Mesothelial cell of epicardium (in vitro differentiated cells): ENCODE measurements at regions not wholly inside any gene's neighbourhood (a gene's known extent, or its start where the extent isn't known, plus 50 kb on each side); places are given as distances from the start of the nearest gene placed in this dataset.

Experiments
- DNase-seq, 2 experiments: peaks; one replicate each; pipeline ENCODE4 v3.0.0; 2021; ENCODE audit warnings: low spot score in 2 of 2; ENCODE audit not compliant: unreplicated experiment in 2 of 2
- H3K27ac Mint-ChIP-seq: 2 replicates; pipeline ENCODE4 v1.8.0; 2021; ENCODE audit warnings: mixed read lengths
- H3K27me3 Mint-ChIP-seq: 2 replicates; pipeline ENCODE4 v1.8.0; 2021; ENCODE audit warnings: low read depth, mixed read lengths
- H3K36me3 Mint-ChIP-seq: 2 replicates; pipeline ENCODE4 v1.8.0; 2021; ENCODE audit warnings: mixed read lengths
- H3K4me1 Mint-ChIP-seq: 2 replicates; pipeline ENCODE4 v1.8.0; 2021; ENCODE audit warnings: mixed read lengths
- H3K4me3 Mint-ChIP-seq: 2 replicates; pipeline ENCODE4 v1.8.0; 2021; ENCODE audit warnings: mild to moderate bottlenecking, moderate library complexity, mixed read lengths
- H3K9me3 Mint-ChIP-seq: 2 replicates; pipeline ENCODE4 v1.8.0; 2021; ENCODE audit warnings: mixed read lengths
- TF ChIP-seq, protein P1 (sequence below): fragments of 200-600 bp; sonication (generic); IDR thresholded peaks from one replicate; pipeline ENCODE4 v1.5.0; 2021; ENCODE audit warnings: antibody characterized with exemption; ENCODE audit not compliant: unreplicated experiment

DNA sequence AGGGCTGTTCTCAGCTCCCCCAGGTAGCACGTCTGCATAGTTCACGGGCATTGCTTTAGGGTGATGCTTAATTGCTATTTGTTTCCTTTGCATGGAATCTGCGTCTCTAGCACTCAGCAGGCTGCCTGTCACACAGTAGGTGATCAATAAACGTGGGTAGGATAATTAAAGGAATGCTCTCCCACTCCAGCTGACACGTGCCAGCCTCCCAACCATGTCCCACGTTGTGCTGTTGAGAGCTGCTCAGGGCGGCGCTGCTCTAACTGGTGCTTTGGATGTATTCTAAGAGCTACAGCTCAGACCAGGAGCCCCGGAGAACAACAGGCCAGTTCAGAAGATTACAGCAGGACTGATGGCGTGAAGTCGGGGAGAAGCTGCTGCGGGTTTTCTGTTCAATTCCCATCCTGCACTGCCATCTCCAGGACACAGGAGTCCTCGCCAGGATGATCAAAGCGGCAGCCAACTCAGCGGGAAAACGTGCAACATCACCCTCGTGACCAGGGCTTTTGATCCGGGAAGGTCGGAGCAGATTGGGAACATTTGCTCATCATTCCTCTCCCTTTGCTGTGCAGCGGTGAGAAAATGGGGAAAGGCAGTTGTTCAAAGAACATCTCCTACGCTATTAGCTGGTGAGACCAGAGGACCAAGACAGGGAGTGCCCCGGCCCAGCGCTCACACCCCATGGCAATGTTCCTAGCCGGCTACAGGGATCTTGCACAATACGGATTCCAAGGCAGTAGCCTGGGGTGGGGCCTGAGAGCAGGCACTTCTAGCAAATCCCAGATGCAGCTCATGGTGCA is 50.5 kb upstream of the FOXK1 start:
- peaks cover 24% of the 10 kb centered on the region for H3K27me3 Mint-ChIP-seq
- H3K9me3 Mint-ChIP-seq, result no peaks in the 10 kb centered on the region
- no peak overlapping the region for H3K27ac Mint-ChIP-seq
- DNase-seq, result peak; percentile 44 to 66
- peaks cover 16% of the 10 kb centered on the region for H3K4me1 Mint-ChIP-seq
- peak overlapping the region; percentile 51 for H3K4me3 Mint-ChIP-seq
- no peaks in the 10 kb centered on the region for H3K36me3 Mint-ChIP-seq
- TF ChIP-seq, protein P1, sequence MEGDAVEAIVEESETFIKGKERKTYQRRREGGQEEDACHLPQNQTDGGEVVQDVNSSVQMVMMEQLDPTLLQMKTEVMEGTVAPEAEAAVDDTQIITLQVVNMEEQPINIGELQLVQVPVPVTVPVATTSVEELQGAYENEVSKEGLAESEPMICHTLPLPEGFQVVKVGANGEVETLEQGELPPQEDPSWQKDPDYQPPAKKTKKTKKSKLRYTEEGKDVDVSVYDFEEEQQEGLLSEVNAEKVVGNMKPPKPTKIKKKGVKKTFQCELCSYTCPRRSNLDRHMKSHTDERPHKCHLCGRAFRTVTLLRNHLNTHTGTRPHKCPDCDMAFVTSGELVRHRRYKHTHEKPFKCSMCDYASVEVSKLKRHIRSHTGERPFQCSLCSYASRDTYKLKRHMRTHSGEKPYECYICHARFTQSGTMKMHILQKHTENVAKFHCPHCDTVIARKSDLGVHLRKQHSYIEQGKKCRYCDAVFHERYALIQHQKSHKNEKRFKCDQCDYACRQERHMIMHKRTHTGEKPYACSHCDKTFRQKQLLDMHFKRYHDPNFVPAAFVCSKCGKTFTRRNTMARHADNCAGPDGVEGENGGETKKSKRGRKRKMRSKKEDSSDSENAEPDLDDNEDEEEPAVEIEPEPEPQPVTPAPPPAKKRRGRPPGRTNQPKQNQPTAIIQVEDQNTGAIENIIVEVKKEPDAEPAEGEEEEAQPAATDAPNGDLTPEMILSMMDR, result peak; percentile 40
